ENCODE measurements at regions not wholly inside any gene's neighbourhood (a gene's known extent, or its start where the extent isn't known, plus 50 kb on each side); places are given as distances from the start of the nearest gene placed in this dataset.

- Histone ChIP-seq H3K9me3 (ENCODE audit: control insufficient read depth, low read depth, low read length) (no peaks in the 10 kb centered on the region), H3K4me2 (ENCODE audit: control insufficient read depth, extremely low read depth, insufficient read depth, low read depth, low read length) (no peak overlapping the region), H3K9ac (ENCODE audit: control insufficient read depth, extremely low read depth, insufficient read depth, low read length) (no peak overlapping the region), H3K27ac (ENCODE audit: control insufficient read depth, insufficient read depth, low read length) (no peak overlapping the region), H3K36me3 (ENCODE audit: control insufficient read depth in 2 of 2, extremely low read depth in 1 of 2, insufficient read depth in 2 of 2, low read length in 2 of 2) (no peaks in the 10 kb centered on the region), H4K20me1 (ENCODE audit: control insufficient read depth, extremely low read depth, insufficient read depth, low read length) (no peaks in the 10 kb centered on the region), H3K4me1 (ENCODE audit: control insufficient read depth, extremely low read depth, insufficient read depth, low read length) (no peaks in the 10 kb centered on the region), H2AFZ (ENCODE audit: control insufficient read depth, low read length) (no peak overlapping the region), H3K9me1 (ENCODE audit: control insufficient read depth, extremely low read depth, insufficient read depth, low read length) (no peaks in the 10 kb centered on the region), H3K4me3 (ENCODE audit: control insufficient read depth in 2 of 3, extremely low read depth in 1 of 3, insufficient read depth in 2 of 3, low read depth in 1 of 3, low read length in 3 of 3) (no peak overlapping the region), H3K27me3 (ENCODE audit: control insufficient read depth, extremely low read depth, insufficient read depth, low read length) (no peaks in the 10 kb centered on the region), H3K79me2 (ENCODE audit: control insufficient read depth, insufficient read depth, low read length) (no peaks in the 10 kb centered on the region)
- TF ChIP-seq, protein P1, sequence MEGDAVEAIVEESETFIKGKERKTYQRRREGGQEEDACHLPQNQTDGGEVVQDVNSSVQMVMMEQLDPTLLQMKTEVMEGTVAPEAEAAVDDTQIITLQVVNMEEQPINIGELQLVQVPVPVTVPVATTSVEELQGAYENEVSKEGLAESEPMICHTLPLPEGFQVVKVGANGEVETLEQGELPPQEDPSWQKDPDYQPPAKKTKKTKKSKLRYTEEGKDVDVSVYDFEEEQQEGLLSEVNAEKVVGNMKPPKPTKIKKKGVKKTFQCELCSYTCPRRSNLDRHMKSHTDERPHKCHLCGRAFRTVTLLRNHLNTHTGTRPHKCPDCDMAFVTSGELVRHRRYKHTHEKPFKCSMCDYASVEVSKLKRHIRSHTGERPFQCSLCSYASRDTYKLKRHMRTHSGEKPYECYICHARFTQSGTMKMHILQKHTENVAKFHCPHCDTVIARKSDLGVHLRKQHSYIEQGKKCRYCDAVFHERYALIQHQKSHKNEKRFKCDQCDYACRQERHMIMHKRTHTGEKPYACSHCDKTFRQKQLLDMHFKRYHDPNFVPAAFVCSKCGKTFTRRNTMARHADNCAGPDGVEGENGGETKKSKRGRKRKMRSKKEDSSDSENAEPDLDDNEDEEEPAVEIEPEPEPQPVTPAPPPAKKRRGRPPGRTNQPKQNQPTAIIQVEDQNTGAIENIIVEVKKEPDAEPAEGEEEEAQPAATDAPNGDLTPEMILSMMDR (optimal IDR thresholded peaks at IDR 0.05 in 1 of 3, IDR thresholded peaks at IDR 0.05 in 1 of 3, conservative IDR thresholded peaks at IDR 0.05 in 1 of 3; ENCODE audit: extremely low read depth in 1 of 3, insufficient read depth in 2 of 3, low read length in 3 of 3), result no peak
- no peak for TF ChIP-seq EZH2 (IDR thresholded peaks at IDR 0.05; ENCODE audit: low read length)
- dilution Hi-C loops (cut with MboI; ENCODE audit: extremely low pct_ligation_motif_present, low sequenced_read_pairs), result no loop called here
- DNase-seq (ENCODE audit: low read depth, low spot score) (no peak), FAIRE-seq (no peak)
These were observed 483.8 kb downstream of the GALR1 start for GRCh38 chr18:77733292-77733903.

- TF ChIP-seq EZH2 (IDR thresholded peaks at IDR 0.05; ENCODE audit: low read length), result no peak
- TF ChIP-seq, protein P1 (optimal IDR thresholded peaks at IDR 0.05 in 1 of 3, IDR thresholded peaks at IDR 0.05 in 1 of 3, conservative IDR thresholded peaks at IDR 0.05 in 1 of 3; ENCODE audit: extremely low read depth in 1 of 3, insufficient read depth in 2 of 3, low read length in 3 of 3), result no peak
- Histone ChIP-seq H3K9me1 (ENCODE audit: control insufficient read depth, extremely low read depth, insufficient read depth, low read length) (no peaks in the 10 kb centered on the region), H3K9ac (ENCODE audit: control insufficient read depth, extremely low read depth, insufficient read depth, low read length) (no peak overlapping the region), H4K20me1 (ENCODE audit: control insufficient read depth, extremely low read depth, insufficient read depth, low read length) (no peaks in the 10 kb centered on the region), H3K27ac (ENCODE audit: control insufficient read depth, insufficient read depth, low read length) (no peak overlapping the region), H2AFZ (ENCODE audit: control insufficient read depth, low read length) (no peak overlapping the region), H3K4me1 (ENCODE audit: control insufficient read depth, extremely low read depth, insufficient read depth, low read length) (no peaks in the 10 kb centered on the region), H3K4me3 (ENCODE audit: control insufficient read depth in 2 of 3, extremely low read depth in 1 of 3, insufficient read depth in 2 of 3, low read depth in 1 of 3, low read length in 3 of 3) (no peak overlapping the region), H3K9me3 (ENCODE audit: control insufficient read depth, low read depth, low read length) (no peaks in the 10 kb centered on the region), H3K4me2 (ENCODE audit: control insufficient read depth, extremely low read depth, insufficient read depth, low read depth, low read length) (no peak overlapping the region), H3K27me3 (ENCODE audit: control insufficient read depth, extremely low read depth, insufficient read depth, low read length) (no peaks in the 10 kb centered on the region), H3K36me3 (ENCODE audit: control insufficient read depth in 2 of 2, extremely low read depth in 1 of 2, insufficient read depth in 2 of 2, low read length in 2 of 2) (no peaks in the 10 kb centered on the region), H3K79me2 (ENCODE audit: control insufficient read depth, insufficient read depth, low read length) (no peaks in the 10 kb centered on the region)
- DNase-seq (ENCODE audit: low read depth, low spot score) (no peak), FAIRE-seq (no peak)
- dilution Hi-C loops (cut with MboI; ENCODE audit: extremely low pct_ligation_motif_present, low sequenced_read_pairs), result no loop called here
These were observed 487.2 kb downstream of the GALR1 start for GRCh38 chr18:77736842-77737241.

Measured in keratinocyte (primary cell).